ENCODE measurements at regions not wholly inside any gene's neighbourhood (a gene's known extent, or its start where the extent isn't known, plus 50 kb on each side); places are given as distances from the start of the nearest gene placed in this dataset.

GRCh38 chr10:109726473-109726872 is 196.8 kb downstream of the XPNPEP1 start:
- TF ChIP-seq EP300 (IDR thresholded peaks at IDR 0.05; ENCODE audit: borderline replicate concordance) (no peak), RAD21 (IDR thresholded peaks at IDR 0.05; ENCODE audit: low read depth) (no peak), MAX (IDR thresholded peaks at IDR 0.05) (no peak)

Data from Ishikawa (cell line).